Liver (tissue), 3 donors: ENCODE measurements at regions not wholly inside any gene's neighbourhood (a gene's known extent, or its start where the extent isn't known, plus 50 kb on each side); places are given as distances from the start of the nearest gene placed in this dataset.

Source experiments
- EGR1 ChIP-seq, 2 donors: IDR thresholded peaks; 2 replicates each; pipeline ENCODE4 v1.6.1; 2016 to 2018; ENCODE audit warnings: antibody characterized with exemption in 2 of 2, low read depth in 2 of 2
- FOXA1 ChIP-seq: IDR thresholded peaks from 2 replicates; pipeline ENCODE4 v1.6.1; 2016; ENCODE audit warnings: antibody characterized with exemption
- GABPA ChIP-seq, 2 donors: IDR thresholded peaks in 1 of 2; conservative IDR thresholded peaks in 1 of 2; 2 replicates each; pipeline ENCODE4 v1.6.1; 2016; ENCODE audit warnings: antibody characterized with exemption in 2 of 2, mild to moderate bottlenecking in 1 of 2, moderate library complexity in 1 of 2
- JUND ChIP-seq, 2 donors: IDR thresholded peaks; 2 replicates each; pipeline ENCODE4 v1.6.1; 2016; ENCODE audit warnings: antibody characterized with exemption in 2 of 2
- MAX ChIP-seq: IDR thresholded peaks from 2 replicates; pipeline ENCODE4 v1.6.1; 2016; ENCODE audit warnings: antibody characterized with exemption
- NR2F2 ChIP-seq: IDR thresholded peaks from 2 replicates; pipeline ENCODE4 v1.6.1; 2016; ENCODE audit warnings: antibody characterized with exemption
- RAD21 ChIP-seq, 2 donors: IDR thresholded peaks; 2 replicates each; pipeline ENCODE4 v1.6.1; 2016; ENCODE audit warnings: antibody characterized with exemption in 2 of 2, mild to moderate bottlenecking in 2 of 2
- SP1 ChIP-seq: IDR thresholded peaks from 2 replicates; pipeline ENCODE4 v1.6.1; 2018; ENCODE audit warnings: antibody characterized with exemption, mild to moderate bottlenecking
- TAF1 ChIP-seq: conservative IDR thresholded peaks from 2 replicates; pipeline ENCODE4 v1.6.1; 2016; ENCODE audit warnings: antibody characterized with exemption, mild to moderate bottlenecking
- YY1 ChIP-seq: IDR thresholded peaks from 2 replicates; pipeline ENCODE4 v1.6.1; 2016; ENCODE audit warnings: antibody characterized with exemption, mild to moderate bottlenecking
- ZBTB33 ChIP-seq: IDR thresholded peaks from 2 replicates; pipeline ENCODE4 v1.6.1; 2016; ENCODE audit warnings: antibody characterized with exemption
- TF ChIP-seq, protein P1 (sequence below): fragments of 150-350 bp; IDR thresholded peaks from 2 replicates; pipeline ENCODE4 v1.5.1; 2017; ENCODE audit warnings: improper control_type of control experiment, low read depth, low read length; ENCODE audit not compliant: missing input control
- TF ChIP-seq, protein P2 (sequence below): IDR thresholded peaks from 2 replicates; pipeline ENCODE4 v1.6.1; 2016; ENCODE audit warnings: antibody characterized with exemption
- TF ChIP-seq, protein P3 (sequence below): IDR thresholded peaks from 2 replicates; pipeline ENCODE4 v1.6.1; 2016; ENCODE audit warnings: antibody characterized with exemption, mild to moderate bottlenecking
- donor health status: healthy.
- donor health status: healthy.

GRCh38 chr10:3702569-3702968, 82.4 kb downstream of the KLF6 start:
- TF ChIP-seq, protein P1, sequence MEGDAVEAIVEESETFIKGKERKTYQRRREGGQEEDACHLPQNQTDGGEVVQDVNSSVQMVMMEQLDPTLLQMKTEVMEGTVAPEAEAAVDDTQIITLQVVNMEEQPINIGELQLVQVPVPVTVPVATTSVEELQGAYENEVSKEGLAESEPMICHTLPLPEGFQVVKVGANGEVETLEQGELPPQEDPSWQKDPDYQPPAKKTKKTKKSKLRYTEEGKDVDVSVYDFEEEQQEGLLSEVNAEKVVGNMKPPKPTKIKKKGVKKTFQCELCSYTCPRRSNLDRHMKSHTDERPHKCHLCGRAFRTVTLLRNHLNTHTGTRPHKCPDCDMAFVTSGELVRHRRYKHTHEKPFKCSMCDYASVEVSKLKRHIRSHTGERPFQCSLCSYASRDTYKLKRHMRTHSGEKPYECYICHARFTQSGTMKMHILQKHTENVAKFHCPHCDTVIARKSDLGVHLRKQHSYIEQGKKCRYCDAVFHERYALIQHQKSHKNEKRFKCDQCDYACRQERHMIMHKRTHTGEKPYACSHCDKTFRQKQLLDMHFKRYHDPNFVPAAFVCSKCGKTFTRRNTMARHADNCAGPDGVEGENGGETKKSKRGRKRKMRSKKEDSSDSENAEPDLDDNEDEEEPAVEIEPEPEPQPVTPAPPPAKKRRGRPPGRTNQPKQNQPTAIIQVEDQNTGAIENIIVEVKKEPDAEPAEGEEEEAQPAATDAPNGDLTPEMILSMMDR: no peak
- TF ChIP-seq EGR1 (IDR thresholded peaks at IDR 0.05; ENCODE audit: low read depth in 2 of 2) (no peak), FOXA1 (no peak), YY1 (no peak), TAF1 (no peak), GABPA (IDR thresholded peaks at IDR 0.05 in 1 of 2, conservative IDR thresholded peaks at IDR 0.05 in 1 of 2) (no peak), ZBTB33 (no peak), SP1 (no peak), MAX (no peak), RAD21 (IDR thresholded peaks at IDR 0.05) (no peak), JUND (IDR thresholded peaks at IDR 0.05) (no peak), NR2F2 (no peak)
- TF ChIP-seq, protein P2, sequence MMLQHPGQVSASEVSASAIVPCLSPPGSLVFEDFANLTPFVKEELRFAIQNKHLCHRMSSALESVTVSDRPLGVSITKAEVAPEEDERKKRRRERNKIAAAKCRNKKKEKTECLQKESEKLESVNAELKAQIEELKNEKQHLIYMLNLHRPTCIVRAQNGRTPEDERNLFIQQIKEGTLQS: no peak
- TF ChIP-seq, protein P3, sequence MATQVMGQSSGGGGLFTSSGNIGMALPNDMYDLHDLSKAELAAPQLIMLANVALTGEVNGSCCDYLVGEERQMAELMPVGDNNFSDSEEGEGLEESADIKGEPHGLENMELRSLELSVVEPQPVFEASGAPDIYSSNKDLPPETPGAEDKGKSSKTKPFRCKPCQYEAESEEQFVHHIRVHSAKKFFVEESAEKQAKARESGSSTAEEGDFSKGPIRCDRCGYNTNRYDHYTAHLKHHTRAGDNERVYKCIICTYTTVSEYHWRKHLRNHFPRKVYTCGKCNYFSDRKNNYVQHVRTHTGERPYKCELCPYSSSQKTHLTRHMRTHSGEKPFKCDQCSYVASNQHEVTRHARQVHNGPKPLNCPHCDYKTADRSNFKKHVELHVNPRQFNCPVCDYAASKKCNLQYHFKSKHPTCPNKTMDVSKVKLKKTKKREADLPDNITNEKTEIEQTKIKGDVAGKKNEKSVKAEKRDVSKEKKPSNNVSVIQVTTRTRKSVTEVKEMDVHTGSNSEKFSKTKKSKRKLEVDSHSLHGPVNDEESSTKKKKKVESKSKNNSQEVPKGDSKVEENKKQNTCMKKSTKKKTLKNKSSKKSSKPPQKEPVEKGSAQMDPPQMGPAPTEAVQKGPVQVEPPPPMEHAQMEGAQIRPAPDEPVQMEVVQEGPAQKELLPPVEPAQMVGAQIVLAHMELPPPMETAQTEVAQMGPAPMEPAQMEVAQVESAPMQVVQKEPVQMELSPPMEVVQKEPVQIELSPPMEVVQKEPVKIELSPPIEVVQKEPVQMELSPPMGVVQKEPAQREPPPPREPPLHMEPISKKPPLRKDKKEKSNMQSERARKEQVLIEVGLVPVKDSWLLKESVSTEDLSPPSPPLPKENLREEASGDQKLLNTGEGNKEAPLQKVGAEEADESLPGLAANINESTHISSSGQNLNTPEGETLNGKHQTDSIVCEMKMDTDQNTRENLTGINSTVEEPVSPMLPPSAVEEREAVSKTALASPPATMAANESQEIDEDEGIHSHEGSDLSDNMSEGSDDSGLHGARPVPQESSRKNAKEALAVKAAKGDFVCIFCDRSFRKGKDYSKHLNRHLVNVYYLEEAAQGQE: no peak
